ENCODE measurements at regions not wholly inside any gene's neighbourhood (a gene's known extent, or its start where the extent isn't known, plus 50 kb on each side); places are given as distances from the start of the nearest gene placed in this dataset.

DNA sequence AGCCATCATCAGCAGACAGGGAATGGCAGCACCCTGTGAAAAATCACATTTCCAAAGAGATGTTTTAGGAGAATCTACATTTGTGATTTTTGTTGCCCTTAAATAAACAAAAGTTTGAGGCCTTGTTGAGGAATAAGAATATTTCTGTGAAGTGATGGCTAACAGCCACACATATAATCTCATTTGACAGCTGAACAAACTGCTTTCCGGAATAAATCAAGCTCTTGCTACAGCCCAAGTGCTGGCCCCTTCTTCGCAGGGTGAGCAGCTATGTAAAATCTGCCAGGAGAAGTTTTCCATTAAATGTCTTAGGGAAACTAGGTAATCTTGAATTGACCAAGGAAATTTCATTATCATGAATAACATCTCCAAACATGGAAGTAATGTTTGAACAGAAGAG, 106.4 kb upstream of the GPM6B start:
- TF ChIP-seq SP3 (tag by site-specific recombination; IDR thresholded peaks at IDR 0.05) = no peak
- TF ChIP-seq YY1 (tag by site-specific recombination; IDR thresholded peaks at IDR 0.05) = no peak
- TF ChIP-seq ZNF701 (tag by site-specific recombination; IDR thresholded peaks at IDR 0.05) = no peak
- no peak for TF ChIP-seq ZNF302 (tag by site-specific recombination; IDR thresholded peaks at IDR 0.05; ENCODE audit: low read depth)
- no peak for TF ChIP-seq ZNF561 (tag by site-specific recombination; IDR thresholded peaks at IDR 0.05; ENCODE audit: borderline replicate concordance)
- TF ChIP-seq, protein P1, sequence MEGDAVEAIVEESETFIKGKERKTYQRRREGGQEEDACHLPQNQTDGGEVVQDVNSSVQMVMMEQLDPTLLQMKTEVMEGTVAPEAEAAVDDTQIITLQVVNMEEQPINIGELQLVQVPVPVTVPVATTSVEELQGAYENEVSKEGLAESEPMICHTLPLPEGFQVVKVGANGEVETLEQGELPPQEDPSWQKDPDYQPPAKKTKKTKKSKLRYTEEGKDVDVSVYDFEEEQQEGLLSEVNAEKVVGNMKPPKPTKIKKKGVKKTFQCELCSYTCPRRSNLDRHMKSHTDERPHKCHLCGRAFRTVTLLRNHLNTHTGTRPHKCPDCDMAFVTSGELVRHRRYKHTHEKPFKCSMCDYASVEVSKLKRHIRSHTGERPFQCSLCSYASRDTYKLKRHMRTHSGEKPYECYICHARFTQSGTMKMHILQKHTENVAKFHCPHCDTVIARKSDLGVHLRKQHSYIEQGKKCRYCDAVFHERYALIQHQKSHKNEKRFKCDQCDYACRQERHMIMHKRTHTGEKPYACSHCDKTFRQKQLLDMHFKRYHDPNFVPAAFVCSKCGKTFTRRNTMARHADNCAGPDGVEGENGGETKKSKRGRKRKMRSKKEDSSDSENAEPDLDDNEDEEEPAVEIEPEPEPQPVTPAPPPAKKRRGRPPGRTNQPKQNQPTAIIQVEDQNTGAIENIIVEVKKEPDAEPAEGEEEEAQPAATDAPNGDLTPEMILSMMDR (tag by site-specific recombination; IDR thresholded peaks at IDR 0.05) = no peak
- TF ChIP-seq, protein P2, sequence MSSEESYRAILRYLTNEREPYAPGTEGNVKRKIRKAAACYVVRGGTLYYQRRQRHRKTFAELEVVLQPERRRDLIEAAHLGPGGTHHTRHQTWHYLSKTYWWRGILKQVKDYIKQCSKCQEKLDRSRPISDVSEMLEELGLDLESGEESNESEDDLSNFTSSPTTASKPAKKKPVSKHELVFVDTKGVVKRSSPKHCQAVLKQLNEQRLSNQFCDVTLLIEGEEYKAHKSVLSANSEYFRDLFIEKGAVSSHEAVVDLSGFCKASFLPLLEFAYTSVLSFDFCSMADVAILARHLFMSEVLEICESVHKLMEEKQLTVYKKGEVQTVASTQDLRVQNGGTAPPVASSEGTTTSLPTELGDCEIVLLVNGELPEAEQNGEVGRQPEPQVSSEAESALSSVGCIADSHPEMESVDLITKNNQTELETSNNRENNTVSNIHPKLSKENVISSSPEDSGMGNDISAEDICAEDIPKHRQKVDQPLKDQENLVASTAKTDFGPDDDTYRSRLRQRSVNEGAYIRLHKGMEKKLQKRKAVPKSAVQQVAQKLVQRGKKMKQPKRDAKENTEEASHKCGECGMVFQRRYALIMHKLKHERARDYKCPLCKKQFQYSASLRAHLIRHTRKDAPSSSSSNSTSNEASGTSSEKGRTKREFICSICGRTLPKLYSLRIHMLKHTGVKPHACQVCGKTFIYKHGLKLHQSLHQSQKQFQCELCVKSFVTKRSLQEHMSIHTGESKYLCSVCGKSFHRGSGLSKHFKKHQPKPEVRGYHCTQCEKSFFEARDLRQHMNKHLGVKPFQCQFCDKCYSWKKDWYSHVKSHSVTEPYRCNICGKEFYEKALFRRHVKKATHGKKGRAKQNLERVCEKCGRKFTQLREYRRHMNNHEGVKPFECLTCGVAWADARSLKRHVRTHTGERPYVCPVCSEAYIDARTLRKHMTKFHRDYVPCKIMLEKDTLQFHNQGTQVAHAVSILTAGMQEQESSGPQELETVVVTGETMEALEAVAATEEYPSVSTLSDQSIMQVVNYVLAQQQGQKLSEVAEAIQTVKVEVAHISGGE (tag by site-specific recombination; conservative IDR thresholded peaks at IDR 0.05; ENCODE audit: low read depth) = no peak
- TF ChIP-seq, protein P3, sequence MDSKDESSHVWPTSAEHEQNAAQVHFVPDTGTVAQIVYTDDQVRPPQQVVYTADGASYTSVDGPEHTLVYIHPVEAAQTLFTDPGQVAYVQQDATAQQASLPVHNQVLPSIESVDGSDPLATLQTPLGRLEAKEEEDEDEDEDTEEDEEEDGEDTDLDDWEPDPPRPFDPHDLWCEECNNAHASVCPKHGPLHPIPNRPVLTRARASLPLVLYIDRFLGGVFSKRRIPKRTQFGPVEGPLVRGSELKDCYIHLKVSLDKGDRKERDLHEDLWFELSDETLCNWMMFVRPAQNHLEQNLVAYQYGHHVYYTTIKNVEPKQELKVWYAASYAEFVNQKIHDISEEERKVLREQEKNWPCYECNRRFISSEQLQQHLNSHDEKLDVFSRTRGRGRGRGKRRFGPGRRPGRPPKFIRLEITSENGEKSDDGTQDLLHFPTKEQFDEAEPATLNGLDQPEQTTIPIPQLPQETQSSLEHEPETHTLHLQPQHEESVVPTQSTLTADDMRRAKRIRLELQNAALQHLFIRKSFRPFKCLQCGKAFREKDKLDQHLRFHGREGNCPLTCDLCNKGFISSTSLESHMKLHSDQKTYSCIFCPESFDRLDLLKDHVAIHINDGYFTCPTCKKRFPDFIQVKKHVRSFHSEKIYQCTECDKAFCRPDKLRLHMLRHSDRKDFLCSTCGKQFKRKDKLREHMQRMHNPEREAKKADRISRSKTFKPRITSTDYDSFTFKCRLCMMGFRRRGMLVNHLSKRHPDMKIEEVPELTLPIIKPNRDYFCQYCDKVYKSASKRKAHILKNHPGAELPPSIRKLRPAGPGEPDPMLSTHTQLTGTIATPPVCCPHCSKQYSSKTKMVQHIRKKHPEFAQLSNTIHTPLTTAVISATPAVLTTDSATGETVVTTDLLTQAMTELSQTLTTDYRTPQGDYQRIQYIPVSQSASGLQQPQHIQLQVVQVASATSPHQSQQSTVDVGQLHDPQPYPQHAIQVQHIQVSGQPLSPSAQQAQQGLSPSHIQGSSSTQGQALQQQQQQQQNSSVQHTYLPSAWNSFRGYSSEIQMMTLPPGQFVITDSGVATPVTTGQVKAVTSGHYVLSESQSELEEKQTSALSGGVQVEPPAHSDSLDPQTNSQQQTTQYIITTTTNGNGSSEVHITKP (tag by site-specific recombination; IDR thresholded peaks at IDR 0.05) = no peak
- no peak for TF ChIP-seq ZNF23 (tag by site-specific recombination; IDR thresholded peaks at IDR 0.05; ENCODE audit: borderline replicate concordance)
- TF ChIP-seq, protein P4, sequence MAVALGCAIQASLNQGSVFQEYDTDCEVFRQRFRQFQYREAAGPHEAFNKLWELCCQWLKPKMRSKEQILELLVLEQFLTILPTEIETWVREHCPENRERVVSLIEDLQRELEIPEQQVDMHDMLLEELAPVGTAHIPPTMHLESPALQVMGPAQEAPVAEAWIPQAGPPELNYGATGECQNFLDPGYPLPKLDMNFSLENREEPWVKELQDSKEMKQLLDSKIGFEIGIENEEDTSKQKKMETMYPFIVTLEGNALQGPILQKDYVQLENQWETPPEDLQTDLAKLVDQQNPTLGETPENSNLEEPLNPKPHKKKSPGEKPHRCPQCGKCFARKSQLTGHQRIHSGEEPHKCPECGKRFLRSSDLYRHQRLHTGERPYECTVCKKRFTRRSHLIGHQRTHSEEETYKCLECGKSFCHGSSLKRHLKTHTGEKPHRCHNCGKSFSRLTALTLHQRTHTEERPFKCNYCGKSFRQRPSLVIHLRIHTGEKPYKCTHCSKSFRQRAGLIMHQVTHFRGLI (tag by site-specific recombination; IDR thresholded peaks at IDR 0.05) = no peak
